ENCODE measurements at regions not wholly inside any gene's neighbourhood (a gene's known extent, or its start where the extent isn't known, plus 50 kb on each side); places are given as distances from the start of the nearest gene placed in this dataset.
"Not testable (repeated sequence)": the region's sequence is repeated elsewhere in the genome, so short reads cannot be mapped to it uniquely, and the experiment has no call there.

- Mint-ChIP-seq H3K36me3 (no peaks in the 10 kb centered on the region), H3K9me3 (no peaks in the 10 kb centered on the region), H3K27ac (no peak overlapping the region)
- ATAC-seq (no peak), DNase-seq (ENCODE audit: low spot score in 2 of 2) (no peak)
These were observed 244.1 kb downstream of the MED10 start for GRCh38 chr5:6134281-6134680.

- H3K36me3 Mint-ChIP-seq: peaks cover 8 to 17% of the 10 kb centered on the region in 2 donors
- ATAC-seq: no peak
- DNase-seq (ENCODE audit: low spot score in 2 of 2): no peak
- H3K9me3 Mint-ChIP-seq: peaks cover 13 to 19% of the 10 kb centered on the region in 2 donors
- no peak overlapping the region for H3K27ac Mint-ChIP-seq
These were observed 252.6 kb downstream of the MED10 start for GRCh38 chr5:6125781-6126180.

DNA sequence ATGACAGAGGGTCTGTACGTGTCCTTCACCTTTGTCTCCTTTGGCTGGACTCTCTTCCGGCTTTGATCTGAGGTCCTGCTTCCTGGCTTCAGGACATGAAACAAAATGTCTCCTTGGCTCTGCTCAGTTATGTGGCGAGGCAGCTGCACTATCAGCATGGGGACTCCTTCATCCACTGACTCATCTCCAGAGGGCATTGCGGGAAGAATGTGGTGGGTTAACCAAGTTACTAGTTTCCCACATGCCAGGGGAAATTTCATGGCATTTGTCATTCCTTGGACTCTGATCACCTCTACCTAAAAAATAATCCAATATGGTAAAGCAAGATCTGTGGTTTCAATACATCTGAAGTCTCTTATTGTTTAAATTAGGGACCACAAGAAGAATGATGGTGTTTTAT is 259.7 kb downstream of the MED10 start:
- no peak for ATAC-seq
- DNase-seq (ENCODE audit: low spot score in 2 of 2): no peak
- peaks cover 6 to 11% of the 10 kb centered on the region in 2 donors for H3K9me3 Mint-ChIP-seq
- no peak overlapping the region for H3K27ac Mint-ChIP-seq
- H3K36me3 Mint-ChIP-seq: peaks cover 0 to 9% of the 10 kb centered on the region in 2 donors

DNA sequence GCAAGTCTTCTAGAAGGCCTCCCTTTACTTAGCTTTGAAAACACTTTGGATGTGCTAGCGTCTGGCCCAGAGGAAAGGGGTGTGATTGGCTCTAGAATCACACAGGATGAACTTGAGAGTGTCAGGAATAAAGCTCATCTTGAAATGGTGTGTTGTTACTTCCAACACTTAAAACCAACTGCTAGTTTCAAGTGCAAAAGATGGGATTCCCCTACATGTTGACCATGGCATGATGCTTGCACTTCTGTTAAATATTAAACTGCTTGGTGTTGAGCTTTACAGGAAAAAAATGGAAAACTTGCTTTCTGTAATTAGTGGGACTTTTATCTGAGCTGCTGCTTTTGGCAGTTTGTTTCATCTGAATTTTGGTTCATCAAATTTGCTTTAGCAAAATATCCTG is 261.1 kb downstream of the MED10 start:
- Mint-ChIP-seq H3K36me3 (peaks cover 0 to 5% of the 10 kb centered on the region in 2 donors), H3K27ac (no peak overlapping the region), H3K9me3 (peaks cover 0 to 7% of the 10 kb centered on the region in 2 donors)
- no peak for ATAC-seq
- DNase-seq (ENCODE audit: low spot score in 2 of 2): no peak

- H3K36me3 Mint-ChIP-seq: no peaks in the 10 kb centered on the region
- no peak overlapping the region for H3K27ac Mint-ChIP-seq
- no peak for DNase-seq (ENCODE audit: low spot score in 2 of 2)
- peaks cover 0 to 4% of the 10 kb centered on the region in 2 donors for H3K9me3 Mint-ChIP-seq
- ATAC-seq: no peak
These were observed 262.5 kb downstream of the MED10 start for GRCh38 chr5:6115852-6116251.

- Mint-ChIP-seq H3K9me3 (no peaks in the 10 kb centered on the region), H3K27ac (no peak overlapping the region), H3K36me3 (no peaks in the 10 kb centered on the region)
- no peak for DNase-seq (ENCODE audit: low spot score in 2 of 2)
- ATAC-seq: no peak
These were observed 265.8 kb downstream of the MED10 start for GRCh38 chr5:6112538-6112937.

- no peaks in the 10 kb centered on the region for H3K36me3 Mint-ChIP-seq
- ATAC-seq (no peak), DNase-seq (ENCODE audit: low spot score in 2 of 2) (no peak)
These were observed 266.2 kb downstream of the MED10 start for GRCh38 chr5:6112125-6112524.

DNA sequence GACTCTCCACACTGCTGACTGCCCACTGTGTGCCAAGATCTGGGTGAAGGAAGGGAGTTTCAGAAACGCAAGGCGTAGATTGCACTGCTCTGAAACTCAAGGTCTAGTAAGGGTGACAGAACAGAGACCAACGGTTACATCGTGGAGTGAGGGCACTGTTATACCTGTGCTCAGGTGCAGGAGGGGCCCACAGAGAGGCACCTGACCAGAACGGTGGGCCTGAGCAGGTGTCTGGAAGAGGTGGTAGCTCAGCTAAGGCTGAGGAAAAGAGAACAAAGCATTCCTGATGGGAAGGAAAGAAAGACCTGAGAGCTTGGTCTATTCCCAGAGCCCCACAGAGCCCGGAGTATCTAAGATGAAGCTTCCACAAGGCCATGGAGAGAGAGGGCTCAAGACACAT is 267.2 kb downstream of the MED10 start:
- H3K27ac Mint-ChIP-seq: no peak overlapping the region
- ATAC-seq: no peak
- no peaks in the 10 kb centered on the region for H3K9me3 Mint-ChIP-seq
- H3K36me3 Mint-ChIP-seq: no peaks in the 10 kb centered on the region
- no peak for DNase-seq (ENCODE audit: low spot score in 2 of 2)

More at GRCh38 chr5:6112125-6112524, 266.2 kb downstream of the MED10 start:
- H3K9me3 Mint-ChIP-seq: no peaks in the 10 kb centered on the region
- no peak overlapping the region for H3K27ac Mint-ChIP-seq

GRCh38 chr5:6110441-6111005 is 267.8 kb downstream of the MED10 start:
- Mint-ChIP-seq H3K36me3 (no peaks in the 10 kb centered on the region), H3K9me3 (no peaks in the 10 kb centered on the region)
- no peak for DNase-seq (ENCODE audit: low spot score in 2 of 2)

DNA sequence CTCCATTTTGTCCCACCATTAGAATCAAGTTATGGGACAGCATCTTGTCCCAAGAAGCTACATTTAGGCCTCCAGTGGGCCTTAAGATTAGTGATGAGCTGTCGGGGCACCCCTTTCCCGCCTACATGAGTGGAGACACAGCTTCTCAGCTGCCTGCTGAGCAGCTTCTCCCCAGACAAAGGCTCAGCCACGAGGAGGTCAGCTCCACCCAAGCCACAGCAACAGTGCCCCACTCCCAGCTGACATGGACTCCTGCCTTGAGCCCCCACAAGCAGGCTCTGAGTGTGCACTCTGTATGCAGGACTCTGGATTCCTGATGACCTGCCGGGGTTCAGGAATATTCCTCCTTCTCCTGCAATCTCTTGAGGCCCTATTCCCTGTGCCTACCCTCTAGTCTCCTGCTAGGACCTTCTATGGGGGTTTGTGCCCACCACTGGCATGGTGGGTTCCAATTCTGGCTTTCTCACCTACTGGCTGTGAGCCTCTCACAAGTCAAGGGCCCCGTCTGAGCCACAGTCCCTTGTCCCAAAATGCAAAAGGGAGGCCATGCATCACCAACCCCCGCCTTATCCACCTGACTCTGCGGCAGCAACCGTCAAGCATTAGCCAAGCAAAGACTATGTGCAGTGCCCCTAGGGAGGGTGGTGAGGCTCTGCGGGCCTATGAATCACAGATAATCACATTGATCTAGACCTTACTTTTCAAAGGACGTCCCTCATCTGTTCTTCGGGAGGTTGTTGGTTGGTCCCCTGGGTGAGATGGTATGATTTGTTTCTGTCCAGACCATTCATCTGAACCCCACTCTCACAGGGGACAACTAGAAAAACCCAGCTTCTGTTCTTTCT is 269.1 kb downstream of the MED10 start:
- Mint-ChIP-seq H3K27ac (no peak overlapping the region), H3K36me3 (no peaks in the 10 kb centered on the region)
- ATAC-seq: no peak

More at GRCh38 chr5:6110441-6111005, 267.8 kb downstream of the MED10 start:
- no peak for ATAC-seq
- H3K27ac Mint-ChIP-seq: no peak overlapping the region

GRCh38 chr5:6108540-6108848 is 269.9 kb downstream of the MED10 start:
- H3K9me3 Mint-ChIP-seq: no peaks in the 10 kb centered on the region
- H3K27ac Mint-ChIP-seq: no peak overlapping the region
- ATAC-seq: no peak

More for the DNA sequence above, 269.1 kb downstream of the MED10 start:
- no peak for DNase-seq (ENCODE audit: low spot score in 2 of 2)
- H3K9me3 Mint-ChIP-seq: no peaks in the 10 kb centered on the region

DNA sequence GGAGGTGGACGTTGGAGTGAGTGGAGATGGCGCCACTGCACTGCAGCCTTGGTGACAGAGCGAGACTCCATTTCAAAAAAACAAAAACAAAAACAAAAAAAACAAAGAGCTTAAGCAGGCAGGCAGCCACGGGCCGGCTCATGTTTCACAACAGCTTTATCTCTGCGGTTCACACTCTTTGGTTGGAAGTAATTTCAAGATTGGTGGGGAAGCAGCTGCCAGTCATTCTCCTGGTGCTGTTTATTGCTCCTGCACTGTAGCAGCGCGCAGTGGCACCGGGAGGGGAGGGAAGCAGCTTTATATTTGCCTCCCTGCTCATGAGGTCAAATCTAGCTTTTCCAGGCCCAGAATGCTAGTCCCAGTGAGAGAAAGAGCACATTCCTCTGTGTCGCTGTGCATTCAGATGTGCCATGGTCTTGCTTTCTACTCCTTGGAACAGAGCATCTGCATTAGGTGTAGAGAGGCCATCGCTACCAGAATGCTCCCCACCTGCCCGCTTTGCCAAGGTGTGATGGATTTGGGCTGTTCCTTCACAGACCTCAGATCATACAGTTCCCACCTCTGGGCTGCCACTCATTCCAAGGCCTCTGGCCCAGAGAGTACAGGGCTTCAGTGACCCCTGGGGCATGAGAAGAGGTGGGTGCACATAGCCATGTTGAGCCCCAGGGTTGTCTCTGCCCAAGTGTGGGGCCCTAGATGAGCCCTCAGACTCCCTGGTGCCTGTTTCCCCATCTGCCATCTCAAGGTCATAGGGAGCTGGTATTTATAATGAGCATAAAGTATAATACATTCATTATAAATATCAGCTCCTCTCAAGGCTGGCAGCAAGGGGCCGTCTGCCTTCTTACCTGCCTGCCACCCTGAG is 270.4 kb downstream of the MED10 start:
- H3K9me3 Mint-ChIP-seq: no peaks in the 10 kb centered on the region
- ATAC-seq (no peak), DNase-seq (ENCODE audit: low spot score in 2 of 2) (no peak)
- H3K36me3 Mint-ChIP-seq: no peaks in the 10 kb centered on the region
- no peak overlapping the region for H3K27ac Mint-ChIP-seq

More at GRCh38 chr5:6108540-6108848, 269.9 kb downstream of the MED10 start:
- no peak for DNase-seq (ENCODE audit: low spot score in 2 of 2)
- no peaks in the 10 kb centered on the region for H3K36me3 Mint-ChIP-seq

DNA sequence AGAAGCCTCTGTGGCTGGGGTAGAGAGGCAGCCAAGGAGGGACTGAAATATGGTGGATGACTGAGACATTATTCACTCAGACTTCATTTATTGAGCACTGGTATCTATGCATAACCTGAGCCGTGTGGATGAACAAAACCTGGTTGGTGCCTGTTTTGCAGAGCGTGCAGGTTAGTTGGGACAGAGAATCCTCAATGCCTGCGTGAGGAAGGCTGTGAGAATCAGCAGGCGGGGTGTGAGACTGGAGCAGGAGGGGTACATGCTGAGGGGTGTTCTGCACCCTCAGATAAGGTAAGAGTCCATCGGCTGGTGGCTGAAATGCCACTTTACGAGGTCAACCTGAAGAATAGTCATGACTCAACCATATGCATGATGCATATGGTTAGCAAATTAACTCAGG is 271.6 kb downstream of the MED10 start:
- ATAC-seq (no peak), DNase-seq (ENCODE audit: low spot score in 2 of 2) (no peak)
- H3K9me3 Mint-ChIP-seq: no peaks in the 10 kb centered on the region
- no peak overlapping the region for H3K27ac Mint-ChIP-seq
- H3K36me3 Mint-ChIP-seq: no peaks in the 10 kb centered on the region

GRCh38 chr5:6105320-6105719 is 273.0 kb downstream of the MED10 start:
- Mint-ChIP-seq H3K9me3 (no peaks in the 10 kb centered on the region), H3K27ac (no peak overlapping the region), H3K36me3 (no peaks in the 10 kb centered on the region)
- no peak for DNase-seq (ENCODE audit: low spot score in 2 of 2)
- no peak for ATAC-seq

- H3K9me3 Mint-ChIP-seq: peaks cover 5 to 7% of the 10 kb centered on the region in 2 donors
- ATAC-seq: no peak
- DNase-seq (ENCODE audit: low spot score in 2 of 2): no peak
- no peak overlapping the region for H3K27ac Mint-ChIP-seq
- H3K36me3 Mint-ChIP-seq: no peaks in the 10 kb centered on the region
These were observed 282.2 kb downstream of the MED10 start for GRCh38 chr5:6096101-6096500.

DNA sequence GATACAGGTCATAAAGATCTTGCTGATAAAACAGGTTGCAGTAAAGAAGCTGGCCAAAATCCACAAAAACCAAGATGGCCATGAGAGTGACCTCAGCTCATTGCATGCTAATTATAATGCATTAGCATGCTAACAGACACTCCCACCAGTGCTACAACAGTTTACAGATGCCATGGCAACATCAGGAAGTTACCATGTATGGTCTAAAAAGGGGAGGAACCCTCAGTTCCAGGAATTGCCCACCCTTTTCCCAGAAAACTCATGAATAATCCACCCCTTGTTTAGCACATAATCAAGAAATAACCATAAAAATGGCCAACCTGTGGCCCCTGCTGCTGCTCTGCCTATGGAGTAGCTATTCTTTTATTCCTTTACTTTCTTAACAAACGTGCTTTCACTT is 284.2 kb downstream of the MED10 start:
- DNase-seq (ENCODE audit: low spot score in 2 of 2); ATAC-seq; H3K27ac Mint-ChIP-seq; H3K9me3 Mint-ChIP-seq; H3K36me3 Mint-ChIP-seq: not testable (repeated sequence)

DNA sequence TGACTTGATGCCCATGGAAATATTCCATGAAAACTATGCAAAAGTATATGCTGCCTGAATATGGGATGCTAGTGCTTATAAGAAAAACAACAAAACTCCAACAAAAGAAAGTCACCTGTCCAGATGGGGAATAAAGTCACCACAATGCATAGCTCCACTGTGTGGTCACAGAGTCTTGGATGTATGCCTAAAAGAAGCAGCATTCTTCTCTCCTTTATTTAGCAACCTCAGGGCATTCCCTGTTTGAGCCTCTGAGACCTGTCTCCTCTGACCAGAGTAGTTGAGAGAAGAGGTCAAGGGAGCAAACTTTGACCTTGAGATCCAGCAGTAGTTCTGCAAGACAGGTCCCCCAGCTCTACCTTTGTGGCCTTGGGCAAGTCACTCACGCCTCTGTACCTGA is 287.5 kb downstream of the MED10 start:
- Mint-ChIP-seq H3K9me3 (peaks cover 0 to 3% of the 10 kb centered on the region in 2 donors), H3K36me3 (no peaks in the 10 kb centered on the region), H3K27ac (no peak overlapping the region)
- ATAC-seq (no peak), DNase-seq (ENCODE audit: low spot score in 2 of 2) (no peak)
